ENCODE measurements at regions not wholly inside any gene's neighbourhood (a gene's known extent, or its start where the extent isn't known, plus 50 kb on each side); places are given as distances from the start of the nearest gene placed in this dataset.

- no peak for DNase-seq (ENCODE audit: low read depth in 2 of 2)
Measured at GRCh38 chr3:162125790-162126189, 629.2 kb downstream of the OTOL1 start.

- no peak for DNase-seq (ENCODE audit: low read depth in 2 of 2)
Measured at GRCh38 chr3:162130582-162130981, 634.0 kb downstream of the OTOL1 start.

- DNase-seq (ENCODE audit: low read depth in 2 of 2), result no peak
Measured at GRCh38 chr3:162132981-162133380, 636.4 kb downstream of the OTOL1 start.

- no peak for DNase-seq (ENCODE audit: low read depth in 2 of 2)
Measured at GRCh38 chr3:162134571-162134970, 638.0 kb downstream of the OTOL1 start.

- DNase-seq (ENCODE audit: low read depth in 2 of 2), result no peak
Measured at GRCh38 chr3:162136136-162136535, 639.5 kb downstream of the OTOL1 start.

- no peak for DNase-seq (ENCODE audit: low read depth in 2 of 2)
Measured at GRCh38 chr3:162138509-162138908, 641.9 kb downstream of the OTOL1 start.

- DNase-seq (ENCODE audit: low read depth in 2 of 2), result no peak
Measured at GRCh38 chr3:162139841-162140240, 643.2 kb downstream of the OTOL1 start.

GRCh38 chr3:162141272-162141791 lies 644.7 kb downstream of the OTOL1 start:
- no peak for DNase-seq (ENCODE audit: low read depth in 2 of 2)

GRCh38 chr3:162142511-162142910 lies 645.9 kb downstream of the OTOL1 start:
- no peak for DNase-seq (ENCODE audit: low read depth in 2 of 2)

- no peak for DNase-seq (ENCODE audit: low read depth in 2 of 2)
Measured at GRCh38 chr3:162143180-162143579, 646.6 kb downstream of the OTOL1 start.

- DNase-seq (ENCODE audit: low read depth in 2 of 2), result no peak
Measured at GRCh38 chr3:162147996-162148395, 651.4 kb downstream of the OTOL1 start.

- DNase-seq (ENCODE audit: low read depth in 2 of 2), result no peak
Measured at GRCh38 chr3:162150790-162151189, 654.2 kb downstream of the OTOL1 start.

- DNase-seq (ENCODE audit: low read depth in 2 of 2), result no peak
Measured at GRCh38 chr3:162152636-162153035, 656.0 kb downstream of the OTOL1 start.

- DNase-seq (ENCODE audit: low read depth in 2 of 2), result no peak
Measured at GRCh38 chr3:162161595-162161994, 665.0 kb downstream of the OTOL1 start.

GRCh38 chr3:162165346-162165745 lies 668.7 kb downstream of the OTOL1 start:
- no peak for DNase-seq (ENCODE audit: low read depth in 2 of 2)

- no peak for DNase-seq (ENCODE audit: low read depth in 2 of 2)
Measured at GRCh38 chr3:162166543-162166942, 669.9 kb downstream of the OTOL1 start.

- DNase-seq (ENCODE audit: low read depth in 2 of 2), result no peak
Measured at GRCh38 chr3:162168715-162169114, 672.1 kb downstream of the OTOL1 start.

- no peak for DNase-seq (ENCODE audit: low read depth in 2 of 2)
Measured at GRCh38 chr3:162170581-162170980, 674.0 kb downstream of the OTOL1 start.

GRCh38 chr3:162171970-162172369 lies 675.4 kb downstream of the OTOL1 start:
- no peak for DNase-seq (ENCODE audit: low read depth in 2 of 2)

- DNase-seq (ENCODE audit: low read depth in 2 of 2), result no peak
Measured at GRCh38 chr3:162175145-162175544, 678.5 kb downstream of the OTOL1 start.

- DNase-seq (ENCODE audit: low read depth in 2 of 2), result no peak
Measured at GRCh38 chr3:162175878-162176277, 679.3 kb downstream of the OTOL1 start.

- no peak for DNase-seq (ENCODE audit: low read depth in 2 of 2)
Measured at GRCh38 chr3:162183440-162183839, 686.8 kb downstream of the OTOL1 start.

- DNase-seq (ENCODE audit: low read depth in 2 of 2), result no peak
Measured at GRCh38 chr3:162192340-162193029, 695.9 kb downstream of the OTOL1 start.

Data from activated CD4-positive, alpha-beta T cell treated with anti-CD3 and anti-CD28 coated beads for 24 hours (primary cell).